MM.1S (cell line): ENCODE measurements at regions not wholly inside any gene's neighbourhood (a gene's known extent, or its start where the extent isn't known, plus 50 kb on each side); places are given as distances from the start of the nearest gene placed in this dataset.

Experiments
- DNase-seq: peaks from one replicate; pipeline ENCODE4 v3.0.0-alpha.2; 2015
- H2AFZ ChIP-seq: fragments of 300-600 bp; sonication (generic); 2 replicates; pipeline ENCODE4 v1.6.0; 2016; ENCODE audit warnings: antibody characterized with exemption, low read length
- H3F3A ChIP-seq: fragments of 300-600 bp; sonication (generic); 2 replicates; pipeline ENCODE4 v1.6.1; 2016; ENCODE audit warnings: mild to moderate bottlenecking, antibody characterized with exemption, low read length, moderate library complexity, mixed read lengths; ENCODE audit not compliant: insufficient read depth
- H3K27ac ChIP-seq: fragments of 300-600 bp; sonication (generic); 2 replicates; pipeline ENCODE4 v1.5.1; 2016; ENCODE audit warnings: mild to moderate bottlenecking, low read length
- H3K27me3 ChIP-seq: fragments of 300-600 bp; sonication (generic); replicated peaks from 2 replicates; pipeline ENCODE4 v1.6.0; 2016; ENCODE audit warnings: low read length; ENCODE audit not compliant: insufficient read depth
- H3K36me3 ChIP-seq: fragments of 300-600 bp; sonication (generic); replicated peaks from 2 replicates; pipeline ENCODE4 v1.6.1; 2016; ENCODE audit warnings: mild to moderate bottlenecking, low read length, mixed read lengths; ENCODE audit not compliant: insufficient read depth
- H3K4me1 ChIP-seq: fragments of 300-600 bp; sonication (generic); 2 replicates; pipeline ENCODE4 v1.6.1; 2016; ENCODE audit warnings: low read length, mixed read lengths
- H3K4me2 ChIP-seq: fragments of 300-600 bp; sonication (generic); 2 replicates; pipeline ENCODE4 v1.6.0; 2016; ENCODE audit warnings: low read depth, low read length
- H3K4me3 ChIP-seq: fragments of 300-600 bp; sonication (generic); 2 replicates; pipeline ENCODE4 v1.5.1; 2016; ENCODE audit warnings: low read length, mixed read lengths
- H3K79me2 ChIP-seq: fragments of 300-600 bp; sonication (generic); 2 replicates; pipeline ENCODE4 v1.6.1; 2016; ENCODE audit warnings: mixed run types, low read length, mixed read lengths
- H3K9ac ChIP-seq: fragments of 300-600 bp; sonication (generic); 2 replicates; pipeline ENCODE4 v1.6.1; 2016; ENCODE audit warnings: low read length, mixed read lengths
- H3K9me2 ChIP-seq: fragments of 300-600 bp; sonication (generic); replicated peaks from 2 replicates; pipeline ENCODE4 v1.6.1; 2016; ENCODE audit warnings: mild to moderate bottlenecking, low read length, mixed read lengths; ENCODE audit not compliant: insufficient read depth
- H3K9me3 ChIP-seq: fragments of 300-600 bp; sonication (generic); replicated peaks from 2 replicates; pipeline ENCODE4 v1.6.1; 2016; ENCODE audit warnings: mild to moderate bottlenecking, low read length, mixed read lengths; ENCODE audit not compliant: insufficient read depth
- H4K20me1 ChIP-seq: fragments of 300-600 bp; sonication (generic); 2 replicates; pipeline ENCODE4 v1.6.1; 2016; ENCODE audit warnings: mild to moderate bottlenecking, low read length, moderate library complexity, mixed read lengths; ENCODE audit not compliant: insufficient read depth
- CTCF ChIP-seq: fragments of 300-600 bp; sonication (generic); IDR thresholded peaks from 2 replicates; pipeline ENCODE4 v1.5.1; 2016; ENCODE audit warnings: antibody characterized with exemption, low read length, mixed read lengths
- EZH2 ChIP-seq: fragments of 300-600 bp; sonication (generic); optimal IDR thresholded peaks from 2 replicates; pipeline ENCODE3; 2017; ENCODE audit warnings: low read depth, mild to moderate bottlenecking, antibody characterized with exemption, low read length, mixed read lengths
- EZH2phosphoT487 ChIP-seq: fragments of 300-600 bp; sonication (generic); IDR thresholded peaks from 2 replicates; pipeline ENCODE4 v1.6.1; 2018; ENCODE audit warnings: antibody characterized with exemption, low read length

GRCh38 chr2:18926631-18927524, 337.5 kb upstream of the NT5C1B start:
- no peaks in the 10 kb centered on the region for H3K36me3 ChIP-seq
- no peak overlapping the region for H3K27ac ChIP-seq
- no peak overlapping the region for H3K9ac ChIP-seq
- no peaks in the 10 kb centered on the region for H3K9me3 ChIP-seq
- H3K9me2 ChIP-seq: no peaks in the 10 kb centered on the region
- no peak overlapping the region for H2AFZ ChIP-seq
- H3K4me1 ChIP-seq: no peaks in the 10 kb centered on the region
- H3K27me3 ChIP-seq: no peaks in the 10 kb centered on the region
- H3K79me2 ChIP-seq: no peaks in the 10 kb centered on the region
- no peaks in the 10 kb centered on the region for H4K20me1 ChIP-seq
- no peak overlapping the region for H3K4me3 ChIP-seq
- no peak overlapping the region for H3K4me2 ChIP-seq
- TF ChIP-seq EZH2 (no peak), CTCF (no peak), EZH2phosphoT487 (no peak)
- DNase-seq: peak; percentile 28
- H3F3A ChIP-seq: no peaks in the 10 kb centered on the region

- no peaks in the 10 kb centered on the region for H3K27me3 ChIP-seq
- DNase-seq: no peak
- no peak for TF ChIP-seq CTCF
- TF ChIP-seq EZH2: no peak
- no peak for TF ChIP-seq EZH2phosphoT487
- no peaks in the 10 kb centered on the region for H3K36me3 ChIP-seq
- no peak overlapping the region for H3K27ac ChIP-seq
- no peak overlapping the region for H2AFZ ChIP-seq
- H3K4me3 ChIP-seq: no peak overlapping the region
- no peaks in the 10 kb centered on the region for H4K20me1 ChIP-seq
- no peaks in the 10 kb centered on the region for H3K4me1 ChIP-seq
- no peaks in the 10 kb centered on the region for H3K9me3 ChIP-seq
- no peaks in the 10 kb centered on the region for H3K79me2 ChIP-seq
- no peaks in the 10 kb centered on the region for H3F3A ChIP-seq
- no peak overlapping the region for H3K9ac ChIP-seq
- H3K4me2 ChIP-seq: no peak overlapping the region
- H3K9me2 ChIP-seq: no peaks in the 10 kb centered on the region
Observed at GRCh38 chr2:18925296-18925695, 335.9 kb upstream of the NT5C1B start.

- Histone ChIP-seq H3K9me2 (no peaks in the 10 kb centered on the region), H3F3A (no peaks in the 10 kb centered on the region), H3K27ac (no peak overlapping the region), H3K36me3 (no peaks in the 10 kb centered on the region), H3K4me1 (no peaks in the 10 kb centered on the region), H3K9ac (no peak overlapping the region), H3K79me2 (no peaks in the 10 kb centered on the region), H3K27me3 (no peaks in the 10 kb centered on the region), H3K4me3 (no peak overlapping the region), H4K20me1 (no peaks in the 10 kb centered on the region), H3K4me2 (no peak overlapping the region), H3K9me3 (no peaks in the 10 kb centered on the region), H2AFZ (no peak overlapping the region)
- DNase-seq: no peak
- TF ChIP-seq EZH2phosphoT487: no peak
Observed at GRCh38 chr2:18924886-18925285, 335.5 kb upstream of the NT5C1B start.

- Histone ChIP-seq H3F3A (no peaks in the 10 kb centered on the region), H3K4me1 (no peaks in the 10 kb centered on the region), H3K27me3 (no peaks in the 10 kb centered on the region), H3K79me2 (no peaks in the 10 kb centered on the region), H3K4me2 (no peak overlapping the region), H3K9me3 (no peaks in the 10 kb centered on the region), H3K9me2 (no peaks in the 10 kb centered on the region), H4K20me1 (no peaks in the 10 kb centered on the region), H2AFZ (no peak overlapping the region), H3K27ac (no peak overlapping the region), H3K4me3 (no peak overlapping the region), H3K9ac (no peak overlapping the region), H3K36me3 (no peaks in the 10 kb centered on the region)
- no peak for DNase-seq
- TF ChIP-seq EZH2 (no peak), EZH2phosphoT487 (no peak), CTCF (no peak)
Observed at GRCh38 chr2:18924386-18924785, 335.0 kb upstream of the NT5C1B start.
